K562 (cell line): ENCODE measurements at regions not wholly inside any gene's neighbourhood (a gene's known extent, or its start where the extent isn't known, plus 50 kb on each side); places are given as distances from the start of the nearest gene placed in this dataset.
"Not testable (repeated sequence)": the region's sequence is repeated elsewhere in the genome, so short reads cannot be mapped to it uniquely, and the experiment has no call there.

Experiments
- BACH1 ChIP-seq: fragments of 200-800 bp; sonication (Bioruptor generic); IDR thresholded peaks from 2 replicates; pipeline ENCODE4 v1.6.1; 2016; ENCODE audit warnings: missing genetic modification characterization, missing compliant biosample characterization
- CTCF ChIP-seq, 3 experiments: IDR thresholded peaks in 2 of 3; conservative IDR thresholded peaks in 1 of 3; 2 replicates each; pipeline ENCODE4 v1.5.1; 2011 to 2012; ENCODE audit warnings: low read length in 3 of 3, mild to moderate bottlenecking in 3 of 3, control low read depth in 2 of 3, improper control_type of control experiment in 1 of 3, inconsistent platforms in 1 of 3, low read depth in 1 of 3, mixed read lengths in 1 of 3, moderate library complexity in 1 of 3; ENCODE audit not compliant: insufficient read depth in 2 of 3
- EGR1 ChIP-seq: fragments of 450-650 bp; conservative IDR thresholded peaks from 2 replicates; pipeline ENCODE4 v1.6.1; 2017; ENCODE audit warnings: mild to moderate bottlenecking
- NR2C1 ChIP-seq, 2 experiments: fragments of 450-650 bp; IDR thresholded peaks; 2 replicates each; pipeline ENCODE4 v1.6.1; 2017; ENCODE audit warnings: mild to moderate bottlenecking in 2 of 2, antibody characterized with exemption in 1 of 2, inconsistent platforms in 1 of 2, missing compliant biosample characterization in 1 of 2, missing genetic modification characterization in 1 of 2
- SIN3A ChIP-seq, 2 experiments: fragments of 150-350 bp in 1 of 2; IDR thresholded peaks; 2 replicates each; pipeline ENCODE4 v1.6.1; 2011 to 2016; ENCODE audit warnings: borderline replicate concordance in 2 of 2, low read depth in 2 of 2, low read length in 2 of 2, mild to moderate bottlenecking in 2 of 2, moderate library complexity in 2 of 2; ENCODE audit not compliant: control insufficient read depth in 1 of 2
- ZNF140 ChIP-seq: fragments of 250-450 bp; sonication (Bioruptor Pico); IDR thresholded peaks from 2 replicates; pipeline ENCODE4 v1.8.0; 2021; ENCODE audit warnings: moderate library complexity, mild to moderate bottlenecking, inconsistent platforms

DNA sequence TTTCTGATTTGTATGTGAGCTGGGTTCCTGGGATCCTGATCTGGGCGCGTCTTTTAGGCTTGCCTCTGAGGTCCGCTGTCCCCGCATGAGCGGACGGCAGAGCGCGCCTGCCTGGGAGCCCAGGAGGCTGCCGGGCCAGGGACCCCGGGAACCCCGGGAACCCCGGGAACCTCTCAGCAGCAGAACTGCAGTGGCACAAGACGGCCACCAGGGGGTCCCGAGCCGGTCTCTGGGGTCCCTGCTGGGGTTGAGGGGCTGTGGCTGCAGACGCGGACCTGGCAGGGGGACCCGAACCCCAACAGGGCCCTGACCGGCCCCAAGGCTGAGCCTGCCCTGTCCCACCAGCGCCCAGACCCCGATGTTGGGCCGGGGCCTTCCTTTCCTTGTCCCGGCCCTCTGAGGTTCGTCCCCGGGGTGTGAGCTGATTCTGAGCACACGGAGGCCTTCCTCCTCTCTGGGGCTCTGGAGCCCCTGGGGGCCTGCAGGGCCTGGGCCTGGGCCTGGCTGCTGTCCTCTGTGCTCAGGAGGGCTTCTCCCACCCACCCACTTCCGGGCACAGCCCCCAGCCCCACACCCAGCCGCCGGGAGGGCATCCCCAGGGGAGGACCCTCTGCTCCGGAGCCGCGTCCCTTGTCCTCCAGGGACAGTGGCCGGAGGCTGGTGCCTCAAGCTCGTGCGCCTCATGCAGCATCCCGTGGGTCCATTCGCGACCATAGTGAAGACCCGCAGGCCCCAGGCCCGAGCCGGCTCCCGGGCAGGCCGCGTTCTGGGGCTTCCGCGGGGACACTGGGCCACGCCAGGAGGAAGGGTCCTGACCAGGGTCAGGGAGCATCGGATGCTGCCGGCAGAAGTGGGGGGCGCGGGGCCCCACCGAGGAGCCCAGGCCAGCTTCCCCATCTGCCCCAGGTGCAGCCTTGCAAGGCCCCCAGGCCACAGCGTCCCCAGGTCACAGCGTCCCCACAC lies 152.9 kb downstream of the TMEM121 start:
- not testable (repeated sequence) for TF ChIP-seq ZNF140 (CRISPR knock-in tag); NR2C1 (IDR thresholded peaks at IDR 0.05); NR2C1 (tag; IDR thresholded peaks at IDR 0.05); EGR1; BACH1; SIN3A (IDR thresholded peaks at IDR 0.05; ENCODE audit: borderline replicate concordance in 2 of 2, control insufficient read depth in 1 of 2, low read depth in 2 of 2, low read length in 2 of 2); CTCF (IDR thresholded peaks at IDR 0.05 in 2 of 3, conservative IDR thresholded peaks at IDR 0.05 in 1 of 3; ENCODE audit: insufficient read depth in 2 of 3, low read depth in 1 of 3, low read length in 3 of 3)
